Stimulated activated naive B cell treated with anti-CD40 and anti-IgM and Interleukin-4, amounts not matched to agents 10 μg/mL and 1 μg/mL and 100 μg/mL, for 72 hours (primary cell): ENCODE measurements at regions not wholly inside any gene's neighbourhood (a gene's known extent, or its start where the extent isn't known, plus 50 kb on each side); places are given as distances from the start of the nearest gene placed in this dataset.

Experiments
- ATAC-seq, 2 donors: fragments of 150-1000 bp; cut with Tn5 transposase; replicated peaks; 2 replicates each; pipeline ENCODE4 v1.10.0; 2021; ENCODE audit warnings: moderate library complexity in 1 of 2
- DNase-seq: peaks from one replicate; pipeline ENCODE4 v3.0.0; 2021
- H3K27ac Mint-ChIP-seq: one replicate; pipeline ENCODE4 v1.8.0; 2022; ENCODE audit warnings: mild to moderate bottlenecking, mixed read lengths
- H3K27me3 Mint-ChIP-seq, 2 donors: one replicate each; pipeline ENCODE4 v1.8.0; 2022; ENCODE audit warnings: mixed read lengths in 2 of 2
- H3K36me3 Mint-ChIP-seq, 2 donors: one replicate each; pipeline ENCODE4 v1.8.0; 2022; ENCODE audit warnings: mixed read lengths in 2 of 2, mild to moderate bottlenecking in 1 of 2
- H3K4me1 Mint-ChIP-seq, 2 donors: one replicate each; pipeline ENCODE4 v1.8.0; 2022; ENCODE audit warnings: mixed read lengths in 2 of 2, mild to moderate bottlenecking in 1 of 2
- H3K4me3 Mint-ChIP-seq, 2 donors: one replicate each; pipeline ENCODE4 v1.8.0; 2022; ENCODE audit warnings: mild to moderate bottlenecking in 2 of 2, mixed read lengths in 2 of 2, moderate library complexity in 1 of 2
- H3K9me3 Mint-ChIP-seq, 2 donors: one replicate each; pipeline ENCODE4 v1.8.0; 2022; ENCODE audit warnings: mixed read lengths in 2 of 2, mild to moderate bottlenecking in 1 of 2

DNA sequence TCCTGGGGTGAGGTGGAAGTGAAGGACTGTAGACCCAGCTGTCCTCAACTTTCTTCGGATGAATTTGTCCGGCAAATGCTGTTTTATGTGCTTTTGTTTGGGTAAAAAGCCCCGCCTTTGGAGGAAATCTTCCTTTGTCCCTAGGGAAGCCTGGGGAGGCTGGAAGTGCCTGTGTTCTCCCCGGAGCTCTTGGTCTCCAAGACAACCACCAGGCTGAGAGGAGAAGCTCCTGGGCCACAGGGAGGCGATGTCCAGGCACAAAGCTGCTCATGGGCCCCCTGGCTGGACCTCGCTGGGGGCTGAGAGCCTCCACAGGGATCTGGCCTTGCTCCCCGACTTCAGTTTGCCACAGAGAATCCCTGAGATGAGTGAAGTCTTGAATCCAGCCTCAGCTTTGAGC is 293.1 kb upstream of the N4BP1 start:
- no peak overlapping the region for H3K4me3 Mint-ChIP-seq
- DNase-seq, result no peak
- H3K9me3 Mint-ChIP-seq, result peaks cover 0 to 1% of the 10 kb centered on the region in 2 donors
- H3K4me1 Mint-ChIP-seq, result peaks cover 0 to 1% of the 10 kb centered on the region in 2 donors
- H3K27ac Mint-ChIP-seq, result no peak overlapping the region
- no peak for ATAC-seq
- peaks cover 0 to 8% of the 10 kb centered on the region in 2 donors for H3K27me3 Mint-ChIP-seq
- H3K36me3 Mint-ChIP-seq, result no peaks in the 10 kb centered on the region

DNA sequence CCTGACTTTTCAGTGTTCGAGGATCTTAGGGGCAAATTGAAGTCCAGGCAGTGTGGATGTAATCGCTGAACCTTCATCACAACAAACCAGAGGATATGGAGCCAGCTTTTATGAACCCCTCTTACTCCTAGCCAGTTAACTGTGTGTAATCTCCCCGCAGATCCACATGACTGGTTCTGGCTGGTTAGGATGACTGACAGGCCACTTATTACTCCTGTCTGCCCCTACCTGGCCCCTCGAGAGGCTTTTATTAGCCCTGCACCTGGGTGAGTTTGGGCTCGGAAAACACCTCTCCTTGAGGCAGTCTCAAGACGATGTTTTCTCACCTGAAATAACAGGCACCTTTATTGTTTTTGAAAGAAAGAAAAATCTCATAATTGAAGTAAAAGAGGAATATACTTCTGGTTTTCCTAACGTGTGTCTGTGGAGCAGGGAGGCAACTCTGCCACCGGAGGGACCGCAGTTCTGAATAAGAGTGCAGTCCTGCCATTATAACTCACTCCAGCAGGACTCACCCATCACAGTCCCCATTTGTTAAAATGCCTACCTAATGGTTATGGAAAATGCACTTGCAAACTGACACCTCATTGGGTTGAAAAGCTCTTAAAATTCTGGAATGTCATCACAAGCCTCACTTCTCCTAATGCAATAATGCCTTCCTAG is 291.9 kb upstream of the N4BP1 start:
- H3K27ac Mint-ChIP-seq, result no peak overlapping the region
- H3K36me3 Mint-ChIP-seq, result no peaks in the 10 kb centered on the region
- peaks cover 0 to 1% of the 10 kb centered on the region in 2 donors for H3K9me3 Mint-ChIP-seq
- H3K4me1 Mint-ChIP-seq, result no peaks in the 10 kb centered on the region
- ATAC-seq, result no peak
- H3K4me3 Mint-ChIP-seq, result no peak overlapping the region
- peaks cover 0 to 8% of the 10 kb centered on the region in 2 donors for H3K27me3 Mint-ChIP-seq
- DNase-seq, result no peak

DNA sequence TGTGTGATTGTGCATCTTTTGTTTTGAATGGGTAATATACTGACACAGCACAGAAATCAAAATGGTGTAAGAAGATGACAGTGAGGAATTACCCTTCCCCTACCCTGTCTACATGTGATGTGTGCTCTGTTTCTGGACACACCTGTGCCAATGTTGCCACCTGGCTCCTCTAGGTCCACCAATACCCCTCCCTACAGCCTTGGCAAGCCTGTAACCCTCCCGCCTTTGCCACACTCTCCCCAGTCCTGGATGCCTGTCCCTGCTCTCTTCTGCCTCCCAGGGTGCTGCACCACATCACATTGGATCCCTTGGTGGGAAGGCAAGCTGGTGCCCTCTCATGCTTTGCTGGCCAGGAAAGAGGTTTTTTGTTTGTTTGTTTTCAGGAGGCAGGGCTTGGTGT is 289.5 kb upstream of the N4BP1 start:
- H3K27me3 Mint-ChIP-seq, result peaks cover 0 to 8% of the 10 kb centered on the region in 2 donors
- no peaks in the 10 kb centered on the region for H3K4me1 Mint-ChIP-seq
- DNase-seq (no peak), ATAC-seq (no peak)
- peaks cover 0 to under 1% of the 10 kb centered on the region in 2 donors for H3K9me3 Mint-ChIP-seq
- H3K4me3 Mint-ChIP-seq, result no peak overlapping the region
- no peak overlapping the region for H3K27ac Mint-ChIP-seq
- no peaks in the 10 kb centered on the region for H3K36me3 Mint-ChIP-seq

DNA sequence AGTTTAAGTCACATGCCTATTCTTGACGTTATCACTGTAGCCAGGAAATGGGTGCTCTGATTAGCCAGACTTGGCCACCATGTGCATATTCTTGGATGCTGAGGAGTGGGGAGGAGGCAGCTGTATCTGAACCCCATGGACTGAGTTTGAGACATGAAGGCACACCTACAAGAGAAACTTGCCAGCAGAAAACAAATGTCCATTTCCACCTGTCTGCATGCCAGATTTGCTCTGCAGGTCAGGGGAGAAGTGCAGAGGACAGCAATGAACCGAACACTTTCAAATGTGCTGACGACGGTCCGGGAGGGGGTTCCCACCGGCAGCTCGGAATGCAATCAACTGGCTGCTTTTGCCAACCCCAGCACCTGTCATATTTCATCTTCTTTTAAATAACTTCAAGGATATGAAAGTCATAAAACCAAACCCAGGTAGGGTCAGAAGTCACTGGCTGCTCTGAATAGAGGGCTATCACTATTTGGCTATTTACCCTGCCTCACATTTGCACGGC is 287.8 kb upstream of the N4BP1 start:
- no peak overlapping the region for H3K4me3 Mint-ChIP-seq
- H3K27me3 Mint-ChIP-seq, result peaks cover 0 to 6% of the 10 kb centered on the region in 2 donors
- H3K36me3 Mint-ChIP-seq, result no peaks in the 10 kb centered on the region
- peaks cover 0 to 2% of the 10 kb centered on the region in 2 donors for H3K9me3 Mint-ChIP-seq
- no peak for ATAC-seq
- H3K4me1 Mint-ChIP-seq, result no peaks in the 10 kb centered on the region
- DNase-seq, result no peak
- H3K27ac Mint-ChIP-seq, result no peak overlapping the region

DNA sequence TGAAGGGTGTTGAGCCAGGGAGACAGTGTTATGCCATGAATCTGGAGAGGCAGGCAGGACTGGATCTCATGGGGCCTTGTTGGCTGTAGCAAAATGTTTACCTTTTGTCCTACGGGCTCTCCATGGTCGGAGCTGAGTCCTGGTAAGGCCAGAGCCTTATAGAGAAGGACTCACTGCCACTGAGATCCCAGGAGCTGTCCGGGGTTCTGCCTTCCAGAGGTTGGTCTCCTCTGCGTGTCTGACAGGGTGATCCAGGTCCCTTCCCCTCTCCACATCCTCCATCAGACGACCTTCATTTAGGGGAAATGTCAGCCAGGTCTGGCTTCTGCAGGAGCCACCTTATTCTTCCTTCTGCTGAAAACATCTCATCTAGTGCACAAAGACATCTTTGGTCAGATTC is 285.2 kb upstream of the N4BP1 start:
- H3K9me3 Mint-ChIP-seq, result peaks cover 0 to 2% of the 10 kb centered on the region in 2 donors
- H3K27me3 Mint-ChIP-seq, result no peaks in the 10 kb centered on the region
- DNase-seq (no peak), ATAC-seq (no peak)
- H3K27ac Mint-ChIP-seq, result no peak overlapping the region
- no peak overlapping the region for H3K4me3 Mint-ChIP-seq
- no peaks in the 10 kb centered on the region for H3K4me1 Mint-ChIP-seq
- H3K36me3 Mint-ChIP-seq, result no peaks in the 10 kb centered on the region

DNA sequence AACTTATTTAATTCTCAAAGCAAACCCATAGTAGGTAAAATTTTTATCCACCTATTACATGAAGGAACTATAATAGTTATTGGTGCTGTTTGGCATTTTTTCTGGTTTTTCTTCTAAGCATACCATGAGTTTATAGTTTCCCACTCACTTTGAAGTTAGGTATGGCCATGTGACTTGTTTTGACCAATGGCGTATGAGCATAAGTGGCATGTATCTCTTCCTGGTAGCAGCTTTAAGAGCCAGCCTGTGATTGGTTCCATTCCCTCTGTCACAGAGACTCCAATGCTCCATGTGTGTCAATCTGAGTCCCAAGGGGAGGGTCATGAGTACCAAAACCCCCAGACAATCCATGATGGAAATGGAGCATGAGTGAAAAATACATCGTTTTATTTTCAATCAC is 282.9 kb upstream of the N4BP1 start:
- Mint-ChIP-seq H3K36me3 (no peaks in the 10 kb centered on the region), H3K9me3 (peaks cover 0 to 2% of the 10 kb centered on the region in 2 donors), H3K4me1 (no peaks in the 10 kb centered on the region), H3K27ac (no peak overlapping the region), H3K4me3 (no peak overlapping the region), H3K27me3 (no peaks in the 10 kb centered on the region)
- no peak for DNase-seq
- ATAC-seq, result no peak

DNA sequence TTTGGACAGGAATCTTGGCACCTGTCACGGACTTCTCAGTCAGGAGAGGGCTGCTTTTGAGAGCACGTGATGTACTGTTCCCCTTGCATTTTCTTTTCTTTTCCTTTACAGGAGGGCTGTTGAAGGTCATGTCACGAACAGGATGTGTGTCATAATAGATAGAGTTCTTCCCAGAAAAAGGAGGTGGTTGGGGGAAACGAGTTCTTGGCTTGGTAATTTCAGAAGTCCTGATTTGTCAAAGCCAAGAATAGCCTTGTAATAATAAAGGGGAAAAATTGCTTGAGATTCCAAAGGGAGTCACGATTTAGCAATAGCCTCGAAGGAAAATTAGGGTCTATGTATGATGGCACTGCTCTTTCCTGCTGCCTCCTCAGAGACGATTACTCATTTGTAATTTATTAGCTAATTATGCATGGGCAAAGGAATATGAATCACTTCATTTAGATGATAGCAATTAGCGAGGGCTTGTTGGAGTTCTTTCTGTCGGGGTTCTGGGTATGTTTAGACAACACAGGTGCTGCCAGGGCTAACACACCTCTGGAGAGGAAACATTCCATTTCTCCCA is 277.7 kb upstream of the N4BP1 start:
- Mint-ChIP-seq H3K9me3 (peaks cover 0 to 3% of the 10 kb centered on the region in 2 donors), H3K4me3 (no peak overlapping the region), H3K27ac (no peak overlapping the region), H3K27me3 (no peaks in the 10 kb centered on the region), H3K36me3 (no peaks in the 10 kb centered on the region), H3K4me1 (no peaks in the 10 kb centered on the region)
- no peak for ATAC-seq
- no peak for DNase-seq

DNA sequence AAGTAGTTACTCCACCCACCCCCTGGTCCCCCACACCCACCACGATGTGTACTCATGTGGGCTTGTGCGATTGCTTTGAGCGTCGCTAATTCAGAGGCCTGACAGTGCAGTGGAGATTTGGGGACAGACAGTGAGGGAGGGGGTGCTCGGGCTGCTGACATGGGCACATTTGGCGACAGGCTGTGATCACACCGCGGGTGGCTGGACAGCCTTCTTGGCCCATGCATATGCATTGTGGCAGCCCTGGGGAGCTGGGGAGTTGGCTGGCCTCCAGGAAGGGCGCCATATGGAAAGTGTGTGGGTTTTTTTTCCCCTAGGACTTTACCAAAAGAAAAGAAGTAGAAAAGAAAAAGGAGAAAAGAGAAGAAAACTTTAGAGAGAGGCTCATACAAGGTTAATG is 275.5 kb upstream of the N4BP1 start:
- DNase-seq (no peak), ATAC-seq (no peak)
- Mint-ChIP-seq H3K4me3 (no peak overlapping the region), H3K36me3 (no peaks in the 10 kb centered on the region), H3K27me3 (no peaks in the 10 kb centered on the region), H3K4me1 (no peaks in the 10 kb centered on the region), H3K27ac (no peak overlapping the region), H3K9me3 (peaks cover 0 to 3% of the 10 kb centered on the region in 2 donors)

DNA sequence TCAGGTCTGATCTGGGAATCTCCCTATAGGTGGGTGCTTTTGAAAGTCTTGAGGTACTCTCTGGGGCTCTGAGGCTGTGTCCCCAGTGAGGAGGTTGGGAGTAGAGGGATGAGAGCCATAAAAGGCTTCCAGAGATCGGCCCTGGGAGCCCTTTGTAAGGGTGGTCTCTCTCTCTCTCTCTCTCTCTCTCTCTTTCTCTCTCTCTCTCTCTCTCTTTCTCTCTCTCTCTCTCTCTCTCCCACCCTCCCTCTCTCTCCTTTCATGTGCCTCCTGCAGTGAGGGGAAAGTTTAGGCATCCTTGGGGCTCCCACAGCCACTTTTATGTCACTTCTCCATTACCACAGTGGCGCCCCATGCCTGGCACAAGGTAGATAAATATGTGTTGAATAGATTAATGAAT is 271.3 kb upstream of the N4BP1 start:
- DNase-seq (no peak), ATAC-seq (no peak)
- Mint-ChIP-seq H3K9me3 (no peaks in the 10 kb centered on the region), H3K27me3 (no peaks in the 10 kb centered on the region), H3K4me3 (no peak overlapping the region), H3K27ac (no peak overlapping the region), H3K4me1 (no peaks in the 10 kb centered on the region), H3K36me3 (no peaks in the 10 kb centered on the region)

DNA sequence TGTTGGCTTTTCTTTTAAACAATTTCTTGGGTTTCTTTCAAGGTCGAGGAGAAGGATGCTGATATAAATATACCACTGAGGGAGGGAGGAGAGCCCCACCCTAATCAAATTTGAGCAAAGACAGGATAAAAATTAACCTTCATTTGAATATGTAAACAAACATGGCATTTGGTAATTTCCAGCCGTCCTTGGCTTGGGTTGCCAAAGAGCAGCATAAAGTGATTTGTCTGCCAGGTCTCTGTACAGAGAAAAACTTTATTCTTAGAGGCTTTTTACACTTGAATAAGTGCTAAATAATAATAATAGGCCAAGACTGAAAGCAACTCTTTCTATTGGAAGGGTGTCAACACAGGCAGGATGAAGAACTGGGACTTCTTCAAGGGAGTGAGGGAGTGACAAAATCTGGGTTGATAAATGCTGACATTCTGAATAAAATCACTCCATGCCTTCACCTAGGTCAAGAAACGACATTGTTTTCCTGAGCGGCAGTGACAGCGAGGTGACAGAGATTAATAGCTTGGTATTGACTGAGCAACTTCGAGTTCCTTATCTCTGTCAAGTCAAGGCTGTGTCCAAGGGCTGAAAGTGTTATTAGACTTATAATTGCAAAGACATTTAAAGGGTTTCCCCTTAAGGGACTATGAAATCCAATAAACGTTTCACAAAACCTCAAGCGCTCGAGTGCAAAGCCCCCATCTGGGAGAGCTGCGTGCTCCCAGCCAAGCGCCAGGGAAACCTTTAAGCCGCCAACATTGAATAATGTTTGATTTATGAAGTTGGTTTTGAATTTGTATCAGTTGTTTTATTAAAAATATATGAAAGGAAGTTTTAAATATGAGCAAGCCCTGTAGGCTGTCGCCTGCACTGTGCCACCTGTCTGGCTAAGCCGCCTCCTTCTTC is 269.5 kb upstream of the N4BP1 start:
- H3K4me1 Mint-ChIP-seq, result no peaks in the 10 kb centered on the region

DNA sequence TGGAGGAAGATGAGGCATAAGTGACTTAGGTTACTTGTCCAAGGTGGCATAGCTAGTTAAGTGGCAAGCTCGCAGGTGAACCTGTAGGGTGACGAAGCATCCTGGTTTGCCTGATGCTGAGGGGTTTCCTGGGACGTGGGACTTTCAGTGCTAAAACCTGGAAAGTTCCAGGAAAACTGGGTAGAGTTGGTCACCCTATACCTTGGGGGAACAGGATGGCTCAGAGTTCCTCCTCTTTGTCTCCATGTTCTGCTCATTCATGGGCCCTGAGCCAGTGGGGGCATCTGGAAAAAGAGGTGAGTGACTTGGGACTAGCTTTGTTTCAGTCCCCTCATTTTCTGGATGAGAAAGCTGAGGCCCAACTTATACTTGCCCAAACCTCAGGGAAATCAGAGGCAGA is 268.0 kb upstream of the N4BP1 start:
- Mint-ChIP-seq H3K27me3 (no peaks in the 10 kb centered on the region), H3K4me1 (no peaks in the 10 kb centered on the region), H3K36me3 (no peaks in the 10 kb centered on the region), H3K9me3 (peaks cover 0 to 1% of the 10 kb centered on the region in 2 donors), H3K27ac (no peak overlapping the region), H3K4me3 (no peak overlapping the region)
- no peak for ATAC-seq
- no peak for DNase-seq

More for the DNA sequence above, 269.5 kb upstream of the N4BP1 start:
- H3K27ac Mint-ChIP-seq, result no peak overlapping the region
- H3K9me3 Mint-ChIP-seq, result no peaks in the 10 kb centered on the region
- ATAC-seq (no peak), DNase-seq (no peak)
- H3K36me3 Mint-ChIP-seq, result no peaks in the 10 kb centered on the region
- no peak overlapping the region for H3K4me3 Mint-ChIP-seq
- H3K27me3 Mint-ChIP-seq, result no peaks in the 10 kb centered on the region

DNA sequence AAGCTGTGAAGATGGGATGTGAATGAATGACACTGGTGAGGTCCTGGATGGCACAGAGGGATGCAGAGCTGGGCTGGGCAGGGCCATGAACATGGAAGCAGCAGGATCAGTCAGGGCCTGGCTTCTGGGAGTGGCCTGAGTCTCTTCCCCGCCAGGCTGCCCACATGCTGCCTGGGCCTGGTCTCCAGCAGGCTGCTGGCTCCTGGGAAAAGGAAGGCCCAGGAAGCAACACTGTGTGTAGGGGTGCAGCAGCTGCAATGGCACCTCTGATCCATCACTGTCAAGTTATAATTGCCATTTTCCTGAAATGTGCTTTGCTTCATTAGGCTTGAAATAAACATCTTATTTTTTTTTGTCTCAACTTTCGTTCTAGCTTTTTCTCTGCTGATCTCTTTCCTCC is 260.2 kb upstream of the N4BP1 start:
- peaks cover 2 to 7% of the 10 kb centered on the region in 2 donors for H3K9me3 Mint-ChIP-seq
- no peaks in the 10 kb centered on the region for H3K4me1 Mint-ChIP-seq
- H3K27me3 Mint-ChIP-seq, result no peaks in the 10 kb centered on the region
- H3K36me3 Mint-ChIP-seq, result no peaks in the 10 kb centered on the region
- no peak overlapping the region for H3K4me3 Mint-ChIP-seq
- ATAC-seq (no peak), DNase-seq (no peak)
- no peak overlapping the region for H3K27ac Mint-ChIP-seq

DNA sequence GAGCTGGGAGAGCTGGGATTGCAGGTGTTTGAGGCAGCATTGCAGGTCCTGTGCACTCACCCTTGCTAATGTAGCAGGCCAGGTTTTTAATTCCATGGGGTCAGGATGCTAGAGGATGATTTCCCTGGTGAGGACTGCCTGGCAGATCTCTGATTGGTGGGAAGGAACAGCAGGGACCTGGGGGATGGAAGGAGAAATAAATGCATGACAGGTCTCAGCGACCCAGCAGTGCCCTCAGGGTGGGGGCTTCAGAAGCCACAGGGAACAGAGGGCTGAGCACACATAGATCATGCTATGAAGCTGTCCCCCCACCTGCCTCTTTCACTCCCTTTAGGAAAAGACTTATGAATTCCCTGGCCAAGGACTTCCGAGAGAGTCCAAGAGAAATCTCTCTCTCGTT is 255.5 kb upstream of the N4BP1 start:
- no peak for ATAC-seq
- H3K4me3 Mint-ChIP-seq, result no peak overlapping the region
- H3K27me3 Mint-ChIP-seq, result no peaks in the 10 kb centered on the region
- no peaks in the 10 kb centered on the region for H3K36me3 Mint-ChIP-seq
- no peaks in the 10 kb centered on the region for H3K4me1 Mint-ChIP-seq
- H3K27ac Mint-ChIP-seq, result no peak overlapping the region
- no peak for DNase-seq
- peaks cover 15% of the 10 kb centered on the region in 2 donors for H3K9me3 Mint-ChIP-seq

DNA sequence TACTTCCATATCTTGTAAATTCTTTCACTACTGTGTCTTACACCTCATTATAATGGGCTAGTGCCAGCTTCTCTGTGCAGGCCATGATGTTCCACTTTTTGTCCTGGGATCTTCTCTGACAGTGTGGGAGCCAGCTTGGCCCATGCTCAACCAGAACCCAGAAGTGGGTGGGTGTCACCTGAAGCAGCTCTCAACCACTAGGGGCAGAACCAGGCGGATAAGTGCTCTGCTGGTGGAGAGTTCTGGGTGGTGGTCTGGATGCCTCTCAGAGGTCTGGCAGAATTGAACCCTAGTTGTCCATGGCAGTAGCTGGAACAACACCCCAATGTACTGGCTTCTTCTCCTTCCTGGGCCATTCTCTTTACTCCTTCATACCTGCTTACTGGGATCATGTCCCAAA is 254.1 kb upstream of the N4BP1 start:
- no peak for DNase-seq
- Mint-ChIP-seq H3K27ac (no peak overlapping the region), H3K36me3 (no peaks in the 10 kb centered on the region), H3K9me3 (peaks cover 15% of the 10 kb centered on the region in 2 donors), H3K4me1 (no peaks in the 10 kb centered on the region), H3K4me3 (no peak overlapping the region), H3K27me3 (no peaks in the 10 kb centered on the region)
- ATAC-seq, result no peak
